ENCODE measurements at regions not wholly inside any gene's neighbourhood (a gene's known extent, or its start where the extent isn't known, plus 50 kb on each side); places are given as distances from the start of the nearest gene placed in this dataset.

GRCh38 chr14:87851190-87851589 lies 141.8 kb downstream of the GALC start:
- intact Hi-C loops (cut with DNase I) = no loop called here
- DNase-seq (no peak), ATAC-seq (no peak)
- 84% methylated on average over 2 of the region's 2 CpGs for WGBS
- no peaks in the 10 kb centered on the region for H3K27me3 ChIP-seq (ENCODE audit: control insufficient read depth, insufficient read depth)
- H3K4me3 ChIP-seq (ENCODE audit: low read length) = no peak overlapping the region
- no peaks in the 10 kb centered on the region for H3K4me1 ChIP-seq (ENCODE audit: control insufficient read depth, insufficient read depth, low read length)
- no peaks in the 10 kb centered on the region for H3K9me3 ChIP-seq (ENCODE audit: control insufficient read depth, low read length)
- H3K27ac ChIP-seq (ENCODE audit: low read length) = no peak overlapping the region

- Histone ChIP-seq H3K9me3 (ENCODE audit: control insufficient read depth, low read length) (no peaks in the 10 kb centered on the region), H3K27me3 (ENCODE audit: control insufficient read depth, insufficient read depth) (no peaks in the 10 kb centered on the region), H3K4me1 (ENCODE audit: control insufficient read depth, insufficient read depth, low read length) (no peaks in the 10 kb centered on the region), H3K27ac (ENCODE audit: low read length) (no peak overlapping the region), H3K4me3 (ENCODE audit: low read length) (no peak overlapping the region)
- WGBS = 34% methylated on average over 4 of the region's 4 CpGs
- no peak for ATAC-seq
- DNase-seq = peak in 1 of 3 donors; percentile 31
- intact Hi-C loops (cut with DNase I) = no loop called here
These were observed 145.7 kb downstream of the GALC start for GRCh38 chr14:87847216-87847755.

GRCh38 chr14:87840906-87841305 lies 152.1 kb downstream of the GALC start:
- Histone ChIP-seq H3K4me3 (ENCODE audit: low read length) (no peak overlapping the region), H3K27me3 (ENCODE audit: control insufficient read depth, insufficient read depth) (no peaks in the 10 kb centered on the region), H3K4me1 (ENCODE audit: control insufficient read depth, insufficient read depth, low read length) (no peaks in the 10 kb centered on the region), H3K9me3 (ENCODE audit: control insufficient read depth, low read length) (no peaks in the 10 kb centered on the region), H3K27ac (ENCODE audit: low read length) (no peak overlapping the region)
- ATAC-seq (no peak), DNase-seq (no peak)
- intact Hi-C loops (cut with DNase I) = no loop called here
- 77% methylated on average over 2 of the region's 2 CpGs for WGBS

- Histone ChIP-seq H3K9me3 (ENCODE audit: control insufficient read depth, low read length) (no peaks in the 10 kb centered on the region), H3K27me3 (ENCODE audit: control insufficient read depth, insufficient read depth) (no peaks in the 10 kb centered on the region), H3K4me1 (ENCODE audit: control insufficient read depth, insufficient read depth, low read length) (no peaks in the 10 kb centered on the region), H3K4me3 (ENCODE audit: low read length) (no peak overlapping the region), H3K27ac (ENCODE audit: low read length) (no peak overlapping the region)
- WGBS = 76% methylated on average over 2 of the region's 2 CpGs
- ATAC-seq = no peak
- intact Hi-C loops (cut with DNase I) = no loop called here
- no peak for DNase-seq
These were observed 154.1 kb downstream of the GALC start for GRCh38 chr14:87838931-87839330.

GRCh38 chr14:87837296-87837695 lies 155.7 kb downstream of the GALC start:
- H3K27ac ChIP-seq (ENCODE audit: low read length) = no peak overlapping the region
- intact Hi-C loops (cut with DNase I) = no loop called here
- WGBS = 82% methylated on average over 1 of the region's 1 CpG
- H3K27me3 ChIP-seq (ENCODE audit: control insufficient read depth, insufficient read depth) = no peaks in the 10 kb centered on the region
- no peak overlapping the region for H3K4me3 ChIP-seq (ENCODE audit: low read length)
- no peak for DNase-seq
- no peak for ATAC-seq
- H3K4me1 ChIP-seq (ENCODE audit: control insufficient read depth, insufficient read depth, low read length) = no peaks in the 10 kb centered on the region
- peaks cover 2% of the 10 kb centered on the region for H3K9me3 ChIP-seq (ENCODE audit: control insufficient read depth, low read length)

GRCh38 chr14:87834594-87834993 lies 158.4 kb downstream of the GALC start:
- no peak overlapping the region for H3K4me3 ChIP-seq (ENCODE audit: low read length)
- no peaks in the 10 kb centered on the region for H3K27me3 ChIP-seq (ENCODE audit: control insufficient read depth, insufficient read depth)
- peaks cover 2% of the 10 kb centered on the region for H3K9me3 ChIP-seq (ENCODE audit: control insufficient read depth, low read length)
- intact Hi-C loops (cut with DNase I) = no loop called here
- H3K4me1 ChIP-seq (ENCODE audit: control insufficient read depth, insufficient read depth, low read length) = no peaks in the 10 kb centered on the region
- 51% methylated on average over 1 of the region's 1 CpG for WGBS
- no peak overlapping the region for H3K27ac ChIP-seq (ENCODE audit: low read length)
- no peak for DNase-seq
- ATAC-seq = no peak

- Histone ChIP-seq H3K27me3 (ENCODE audit: control insufficient read depth, insufficient read depth) (no peaks in the 10 kb centered on the region), H3K27ac (ENCODE audit: low read length) (no peak overlapping the region), H3K4me3 (ENCODE audit: low read length) (no peak overlapping the region), H3K4me1 (ENCODE audit: control insufficient read depth, insufficient read depth, low read length) (no peaks in the 10 kb centered on the region), H3K9me3 (ENCODE audit: control insufficient read depth, low read length) (peaks cover 2% of the 10 kb centered on the region)
- ATAC-seq (no peak), DNase-seq (no peak)
- WGBS = 42% methylated on average over 1 of the region's 1 CpG
- intact Hi-C loops (cut with DNase I) = no loop called here
These were observed 160.0 kb downstream of the GALC start for GRCh38 chr14:87833026-87833425.

GRCh38 chr14:87830443-87831096 lies 162.4 kb downstream of the GALC start:
- H3K27ac ChIP-seq (ENCODE audit: low read length) = no peak overlapping the region
- intact Hi-C loops (cut with DNase I) = no loop called here
- WGBS = 57% methylated on average over 2 of the region's 2 CpGs
- ATAC-seq (no peak), DNase-seq (no peak)
- H3K27me3 ChIP-seq (ENCODE audit: control insufficient read depth, insufficient read depth) = no peaks in the 10 kb centered on the region
- H3K4me3 ChIP-seq (ENCODE audit: low read length) = no peak overlapping the region
- H3K4me1 ChIP-seq (ENCODE audit: control insufficient read depth, insufficient read depth, low read length) = no peaks in the 10 kb centered on the region
- H3K9me3 ChIP-seq (ENCODE audit: control insufficient read depth, low read length) = peaks cover 2% of the 10 kb centered on the region

GRCh38 chr14:87829543-87829942 lies 163.4 kb downstream of the GALC start:
- Histone ChIP-seq H3K4me3 (ENCODE audit: low read length) (no peak overlapping the region), H3K27me3 (ENCODE audit: control insufficient read depth, insufficient read depth) (no peaks in the 10 kb centered on the region), H3K4me1 (ENCODE audit: control insufficient read depth, insufficient read depth, low read length) (no peaks in the 10 kb centered on the region), H3K9me3 (ENCODE audit: control insufficient read depth, low read length) (peaks cover 2% of the 10 kb centered on the region), H3K27ac (ENCODE audit: low read length) (no peak overlapping the region)
- intact Hi-C loops (cut with DNase I) = no loop called here
- DNase-seq (no peak), ATAC-seq (no peak)

GRCh38 chr14:87824266-87824665 lies 168.7 kb downstream of the GALC start:
- no peak for ATAC-seq
- Histone ChIP-seq H3K27ac (ENCODE audit: low read length) (no peak overlapping the region), H3K9me3 (ENCODE audit: control insufficient read depth, low read length) (no peaks in the 10 kb centered on the region), H3K4me1 (ENCODE audit: control insufficient read depth, insufficient read depth, low read length) (no peaks in the 10 kb centered on the region), H3K27me3 (ENCODE audit: control insufficient read depth, insufficient read depth) (no peaks in the 10 kb centered on the region), H3K4me3 (ENCODE audit: low read length) (no peak overlapping the region)
- no peak for DNase-seq
- intact Hi-C loops (cut with DNase I) = no loop called here

- no peaks in the 10 kb centered on the region for H3K27me3 ChIP-seq (ENCODE audit: control insufficient read depth, insufficient read depth)
- WGBS = 69% methylated on average over 3 of the region's 3 CpGs
- H3K4me1 ChIP-seq (ENCODE audit: control insufficient read depth, insufficient read depth, low read length) = no peaks in the 10 kb centered on the region
- no peaks in the 10 kb centered on the region for H3K9me3 ChIP-seq (ENCODE audit: control insufficient read depth, low read length)
- no peak for DNase-seq
- ATAC-seq = no peak
- intact Hi-C loops (cut with DNase I) = no loop called here
- H3K27ac ChIP-seq (ENCODE audit: low read length) = no peak overlapping the region
- H3K4me3 ChIP-seq (ENCODE audit: low read length) = no peak overlapping the region
These were observed 176.6 kb downstream of the GALC start for GRCh38 chr14:87816416-87816815.

GRCh38 chr14:87815121-87815520 lies 177.9 kb downstream of the GALC start:
- H3K4me3 ChIP-seq (ENCODE audit: low read length) = no peak overlapping the region
- DNase-seq (no peak), ATAC-seq (no peak)
- H3K9me3 ChIP-seq (ENCODE audit: control insufficient read depth, low read length) = no peaks in the 10 kb centered on the region
- no peak overlapping the region for H3K27ac ChIP-seq (ENCODE audit: low read length)
- 85% methylated on average over 9 of the region's 9 CpGs for WGBS
- intact Hi-C loops (cut with DNase I) = no loop called here
- H3K4me1 ChIP-seq (ENCODE audit: control insufficient read depth, insufficient read depth, low read length) = no peaks in the 10 kb centered on the region
- no peaks in the 10 kb centered on the region for H3K27me3 ChIP-seq (ENCODE audit: control insufficient read depth, insufficient read depth)
